ENCODE measurements at regions not wholly inside any gene's neighbourhood (a gene's known extent, or its start where the extent isn't known, plus 50 kb on each side); places are given as distances from the start of the nearest gene placed in this dataset.
A peak's percentile ranks its signal among the peaks of the same experiment; 100 is the strongest.
"Not testable (repeated sequence)": the region's sequence is repeated elsewhere in the genome, so short reads cannot be mapped to it uniquely, and the experiment has no call there.

DNA sequence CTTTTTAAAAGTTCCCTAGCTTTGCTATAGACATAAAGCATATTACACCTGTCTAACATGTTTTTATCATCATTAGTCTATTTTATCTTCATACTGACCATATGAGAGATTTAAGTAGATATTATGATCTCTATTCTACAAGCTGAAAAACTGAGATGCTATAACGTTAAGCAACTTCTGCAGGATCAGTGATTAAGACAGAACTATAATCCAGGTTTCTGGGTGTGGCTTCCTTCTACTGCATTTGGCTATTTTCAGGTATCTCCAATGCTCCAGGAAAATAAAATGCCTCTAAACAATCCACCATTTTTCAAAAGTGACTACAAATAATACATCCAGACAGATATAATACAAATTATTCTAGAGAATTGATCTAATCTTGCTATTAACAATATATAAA is 53.4 kb downstream of the RGS2 start:
- no peak for DNase-seq (ENCODE audit: low read depth in 2 of 2)

DNA sequence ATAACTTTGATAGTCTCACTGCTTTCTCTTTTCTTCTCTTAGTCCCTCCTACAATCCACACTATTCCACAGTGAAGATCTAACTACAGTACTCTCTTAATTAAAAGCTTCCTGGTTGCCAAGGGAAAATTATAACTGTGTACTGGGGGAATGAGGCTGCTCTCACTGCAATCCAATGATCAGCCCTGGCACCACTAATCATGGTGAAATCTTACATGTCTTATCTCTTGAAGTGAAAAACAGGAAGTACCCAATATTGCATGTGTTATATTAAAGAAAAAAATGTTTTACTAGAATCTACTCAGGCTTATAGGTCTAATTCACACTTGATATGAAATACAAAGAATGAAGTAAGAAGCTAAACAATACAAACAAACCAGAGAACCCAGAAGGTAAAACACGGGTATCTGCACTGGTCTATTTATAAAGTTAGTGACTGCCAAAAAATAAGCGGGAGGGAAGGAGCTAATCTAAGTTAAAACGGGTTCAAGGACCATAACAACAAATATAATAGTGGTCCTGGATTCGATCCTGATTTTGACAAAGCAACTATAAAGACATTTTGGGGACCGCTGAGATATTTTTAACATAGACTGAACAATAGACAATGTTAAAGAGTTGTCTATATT is 57.5 kb downstream of the RGS2 start:
- no peak for DNase-seq (ENCODE audit: low read depth in 2 of 2)

DNA sequence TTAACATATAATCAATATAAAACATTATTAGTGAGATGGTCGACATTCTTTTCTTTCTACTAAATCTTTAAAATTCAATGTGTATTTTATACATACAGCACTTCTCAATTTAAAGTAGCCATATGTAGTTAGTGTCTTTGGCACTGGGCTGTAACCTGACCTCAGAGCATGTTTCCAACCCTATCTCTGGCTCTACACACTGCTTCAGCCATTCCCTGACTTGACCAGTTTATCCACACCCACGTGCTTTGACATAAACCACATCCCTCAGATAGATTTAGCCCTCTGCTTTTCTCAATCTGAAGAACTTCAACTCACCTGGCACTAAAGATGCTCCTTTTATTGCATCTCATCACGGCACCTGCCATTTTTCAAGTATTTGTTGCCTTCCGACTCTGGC is 58.3 kb downstream of the RGS2 start:
- no peak for DNase-seq (ENCODE audit: low read depth in 2 of 2)

DNA sequence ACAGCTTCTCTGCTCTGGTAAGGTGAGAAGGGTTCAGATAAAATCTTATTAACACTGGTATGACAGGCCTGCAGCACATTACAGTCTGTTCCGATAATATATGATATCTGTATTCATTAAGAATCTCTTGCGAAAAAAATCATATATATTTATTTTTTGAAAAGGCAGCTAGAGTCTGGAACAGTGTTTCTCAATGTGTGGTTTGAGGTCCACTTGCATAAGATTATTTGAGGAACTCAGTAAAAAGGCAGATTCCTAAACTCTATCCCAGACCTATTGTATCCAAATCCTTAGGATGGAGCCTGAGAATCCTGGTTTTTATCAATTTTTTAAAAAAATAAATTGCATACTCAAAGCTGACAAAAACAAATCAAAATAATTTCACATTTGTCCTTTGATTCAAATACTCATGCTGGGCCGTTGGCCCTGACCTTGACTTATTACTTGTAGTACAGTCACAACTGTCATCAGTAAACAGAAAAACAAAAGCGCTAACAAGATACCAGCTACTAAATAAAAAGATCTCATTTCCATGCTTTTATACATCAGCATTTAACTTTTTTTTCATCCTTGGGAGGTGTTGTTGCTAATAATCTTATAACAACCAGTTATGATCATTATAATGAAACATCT is 60.6 kb downstream of the RGS2 start:
- DNase-seq (ENCODE audit: low read depth in 2 of 2), result no peak

DNA sequence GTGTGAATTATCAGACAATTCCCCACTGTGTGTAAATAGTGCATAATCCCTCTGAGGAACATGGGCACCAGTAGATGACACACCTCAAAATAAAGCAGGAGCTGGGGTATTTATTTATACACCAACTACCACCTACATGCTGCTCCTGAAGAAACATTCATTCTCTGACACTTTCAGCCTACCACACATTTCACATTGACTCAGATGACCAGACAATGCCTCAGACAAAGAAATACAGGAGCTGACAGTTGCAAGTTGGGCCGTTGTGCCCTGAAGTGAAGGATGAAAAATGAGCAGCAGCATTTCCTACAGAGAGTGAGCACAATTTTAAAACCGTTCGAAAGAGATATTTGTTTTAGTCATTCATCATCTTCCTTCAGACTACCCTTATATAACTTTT is 63.2 kb downstream of the RGS2 start:
- DNase-seq (ENCODE audit: low read depth in 2 of 2), result no peak

DNA sequence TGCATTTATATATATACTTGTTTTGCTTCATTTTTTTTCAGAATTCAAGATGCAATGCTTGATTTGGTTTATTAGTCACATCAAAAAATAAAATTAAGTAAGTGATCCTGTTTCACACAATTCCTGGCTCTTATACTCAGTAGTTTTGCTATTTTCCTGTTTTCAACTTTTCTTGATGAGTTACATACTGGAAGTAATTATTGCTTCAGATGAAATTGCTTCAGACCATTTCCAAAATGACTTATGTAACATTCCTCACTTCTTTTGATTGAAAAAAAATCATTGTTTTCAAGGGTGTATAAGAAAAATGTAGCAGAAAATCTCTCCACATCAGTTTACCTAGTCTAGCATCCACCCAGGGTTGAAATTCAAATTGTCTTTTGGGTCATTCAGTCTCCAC is 65.0 kb downstream of the RGS2 start:
- no peak for DNase-seq (ENCODE audit: low read depth in 2 of 2)

DNA sequence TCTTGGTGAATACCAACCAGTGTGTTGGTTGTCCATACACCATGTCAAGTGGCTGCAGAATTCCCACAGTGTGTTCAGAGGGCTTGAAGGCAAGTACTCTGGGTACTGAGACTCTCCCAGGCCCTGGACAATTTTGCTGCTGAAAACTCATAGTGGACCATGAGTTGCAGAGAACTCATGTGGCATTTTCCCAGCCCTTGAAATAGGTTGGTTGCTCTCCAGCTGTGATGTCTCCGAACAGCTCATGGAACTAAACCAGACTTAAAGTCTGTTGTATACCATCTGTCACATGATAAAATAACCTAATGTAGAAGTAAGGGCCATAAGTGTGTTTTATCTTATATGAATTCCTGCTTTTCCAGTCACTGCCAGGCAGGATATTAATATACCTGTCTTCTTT is 67.8 kb downstream of the RGS2 start:
- DNase-seq (ENCODE audit: low read depth in 2 of 2), result no peak

DNA sequence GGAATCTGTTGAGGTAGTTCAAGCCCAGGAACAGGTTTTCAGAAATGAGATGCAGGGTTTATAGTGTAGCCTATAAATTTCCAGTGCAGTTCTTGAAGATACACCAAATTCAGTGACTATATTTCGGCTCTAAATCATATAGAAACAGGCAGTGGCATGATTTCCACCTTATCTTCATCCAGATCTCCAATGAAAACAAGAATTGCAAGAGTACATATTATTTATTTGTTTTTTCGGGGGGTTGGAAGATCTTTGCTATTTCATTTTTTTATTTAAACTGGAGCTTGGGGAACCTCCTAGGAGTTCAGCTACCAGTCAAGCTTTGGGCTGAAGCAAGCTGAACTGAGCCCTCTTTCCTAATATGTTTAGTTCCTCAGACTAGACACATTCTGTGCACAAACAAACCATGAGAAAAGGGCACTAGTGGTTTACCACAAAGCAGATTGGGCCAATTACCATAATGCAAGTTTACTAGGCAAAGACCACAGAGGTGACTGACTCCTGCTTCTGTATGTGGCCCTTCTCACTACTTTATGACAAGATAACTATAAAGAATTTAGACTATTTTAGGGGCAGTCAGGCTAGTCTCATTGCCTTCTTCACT is 68.5 kb downstream of the RGS2 start:
- DNase-seq (ENCODE audit: low read depth in 2 of 2), result no peak

DNA sequence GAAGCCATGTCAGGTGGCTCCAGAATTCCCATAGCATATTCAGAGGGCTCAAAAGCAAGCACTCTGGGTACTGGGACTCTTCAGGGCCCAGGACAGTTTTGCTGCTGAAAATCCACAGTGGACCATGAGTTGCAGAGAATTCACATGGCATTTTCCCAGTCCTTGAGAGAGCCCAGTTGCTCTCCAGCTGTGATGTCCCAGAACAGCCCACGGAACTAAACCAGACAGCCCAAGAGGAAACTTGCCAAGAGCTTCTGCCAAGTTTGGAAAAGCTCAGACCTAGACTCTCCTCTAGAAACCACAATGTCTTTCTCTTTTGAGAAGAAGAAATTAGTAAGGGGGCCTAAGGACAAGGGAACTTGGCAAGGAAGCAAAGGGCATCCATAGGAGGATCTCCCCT is 69.4 kb downstream of the RGS2 start:
- no peak for DNase-seq (ENCODE audit: low read depth in 2 of 2)

DNA sequence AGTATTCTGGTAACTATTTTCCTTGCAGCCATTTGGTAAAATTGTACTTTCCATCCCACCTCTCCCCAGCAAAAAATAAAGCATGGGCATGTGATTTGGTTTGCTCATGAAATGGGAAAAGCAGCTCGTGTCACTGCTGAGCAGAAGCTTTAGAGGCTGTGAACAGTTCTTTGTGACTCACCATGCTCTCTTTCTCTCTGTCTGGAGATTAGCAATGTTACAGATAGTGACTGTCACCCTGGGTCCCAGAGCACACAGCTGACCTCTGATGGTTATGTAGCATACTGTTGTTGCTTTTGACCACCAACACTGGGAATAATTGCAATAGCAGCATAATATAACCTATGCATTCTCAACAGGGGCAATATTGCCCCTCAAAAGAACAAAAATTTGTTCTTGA is 70.6 kb downstream of the RGS2 start:
- no peak for DNase-seq (ENCODE audit: low read depth in 2 of 2)

DNA sequence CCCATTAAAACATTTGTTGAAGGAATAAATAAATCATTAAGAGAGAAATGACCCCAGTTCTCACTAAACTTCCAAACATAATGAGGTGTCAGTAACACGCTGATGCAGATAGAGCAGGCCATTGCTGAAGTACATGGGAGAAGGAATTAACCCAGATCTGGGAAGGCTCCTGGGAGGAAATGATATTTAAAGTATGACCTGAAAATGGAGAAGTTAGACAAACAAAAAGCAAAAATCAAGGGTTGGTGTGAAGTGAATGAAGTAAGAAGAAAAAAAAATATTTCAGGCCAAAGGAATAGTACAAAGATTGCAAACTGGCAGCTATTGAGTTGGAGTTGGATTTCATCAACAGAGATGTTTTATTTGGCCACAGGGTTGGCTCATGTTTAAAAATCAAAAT is 71.4 kb downstream of the RGS2 start:
- DNase-seq (ENCODE audit: low read depth in 2 of 2), result no peak

DNA sequence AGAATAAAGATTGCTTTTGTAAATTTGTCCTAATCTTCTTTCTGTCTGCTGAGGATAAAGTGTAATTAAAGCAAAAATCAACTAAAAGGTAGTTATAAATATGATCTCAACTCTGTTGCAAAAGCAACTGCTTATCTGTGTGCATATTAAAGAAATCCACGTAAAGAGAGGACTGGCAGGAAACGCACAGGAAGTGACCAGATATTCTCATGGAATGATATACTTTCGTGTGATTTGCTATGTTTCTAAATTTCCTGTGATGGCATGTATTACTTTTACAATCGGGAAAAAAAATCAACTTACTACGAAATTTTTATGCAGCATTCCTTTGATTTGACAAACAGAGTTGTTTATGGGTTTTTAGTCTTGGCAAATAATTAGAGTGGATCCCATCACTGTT is 75.4 kb downstream of the RGS2 start:
- no peak for DNase-seq (ENCODE audit: low read depth in 2 of 2)

DNA sequence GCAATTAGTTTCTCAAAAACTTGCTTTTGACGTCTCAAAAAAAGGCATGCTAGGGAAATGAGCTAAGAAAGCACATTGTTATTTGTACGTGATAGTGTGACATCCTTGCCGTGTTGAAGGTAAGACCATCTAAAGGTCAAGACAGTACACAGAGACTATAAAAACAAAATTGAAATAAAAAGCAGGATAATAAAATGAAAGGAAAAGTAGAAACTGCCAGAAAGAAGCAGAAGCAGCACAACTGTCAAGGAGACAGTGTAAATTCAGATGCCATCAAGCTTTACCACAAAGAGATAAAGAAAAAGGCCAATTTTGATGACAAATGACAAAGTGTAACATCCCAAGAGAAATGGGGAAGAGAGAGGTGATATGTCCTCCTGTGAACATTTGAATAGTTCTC is 76.5 kb downstream of the RGS2 start:
- not testable (repeated sequence) for DNase-seq (ENCODE audit: low read depth in 2 of 2)

DNA sequence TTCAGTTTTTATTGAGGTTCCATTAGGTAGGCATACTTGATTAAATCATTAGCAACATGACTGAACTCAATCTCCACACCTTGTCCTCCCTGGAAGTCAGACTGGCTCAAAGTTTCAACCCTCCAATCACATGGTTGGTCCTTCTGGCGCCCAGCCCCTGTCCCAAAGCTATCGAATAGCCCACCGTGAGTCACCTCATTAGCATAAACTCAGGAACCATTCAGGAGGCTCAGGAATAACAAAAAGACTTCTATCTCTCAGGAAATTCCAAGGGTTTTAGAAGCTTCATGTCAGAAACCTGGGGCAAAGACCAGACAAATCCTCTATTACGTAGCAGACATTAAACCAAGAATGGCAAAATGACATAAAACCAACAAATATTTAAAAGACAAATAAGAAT is 78.6 kb downstream of the RGS2 start:
- no peak for DNase-seq (ENCODE audit: low read depth in 2 of 2)

DNA sequence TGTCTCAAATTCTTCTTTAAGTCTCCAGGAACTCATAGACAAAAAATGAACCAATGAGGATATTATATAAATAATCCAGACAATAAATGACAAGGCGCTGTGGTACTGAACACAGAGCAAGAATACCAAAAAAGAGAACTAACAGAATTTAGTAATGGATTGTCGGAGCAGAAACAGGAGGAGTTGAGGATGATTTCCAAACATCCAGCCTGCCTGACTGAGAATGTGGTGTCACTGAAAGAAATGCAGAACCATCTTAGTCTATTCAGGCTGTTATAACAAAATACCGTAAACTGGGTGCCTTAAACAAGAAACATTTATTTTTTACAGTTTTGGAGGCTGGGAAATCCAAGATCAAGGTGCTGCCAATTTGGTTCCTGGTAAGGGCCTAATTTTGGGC is 79.7 kb downstream of the RGS2 start:
- no peak for DNase-seq (ENCODE audit: low read depth in 2 of 2)

DNA sequence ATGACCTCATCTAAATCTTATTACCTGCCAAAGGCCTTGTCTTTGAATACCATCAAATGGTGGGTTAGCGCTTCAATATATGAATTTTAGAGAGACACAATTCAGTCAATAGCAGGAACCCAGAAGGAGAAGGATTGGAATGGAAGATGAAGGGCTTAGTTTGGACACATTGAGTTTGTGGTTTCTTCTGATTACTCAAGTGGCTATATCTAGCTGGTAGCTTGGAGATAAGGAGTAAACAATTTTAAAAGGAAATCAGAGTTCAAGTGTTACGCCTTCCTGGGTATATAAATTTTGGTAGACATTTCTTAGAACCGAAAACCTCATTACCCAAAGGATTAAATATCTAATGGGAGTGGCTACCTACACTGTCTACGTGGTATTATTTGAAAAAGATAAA is 80.2 kb downstream of the RGS2 start:
- DNase-seq (ENCODE audit: low read depth in 2 of 2), result no peak

DNA sequence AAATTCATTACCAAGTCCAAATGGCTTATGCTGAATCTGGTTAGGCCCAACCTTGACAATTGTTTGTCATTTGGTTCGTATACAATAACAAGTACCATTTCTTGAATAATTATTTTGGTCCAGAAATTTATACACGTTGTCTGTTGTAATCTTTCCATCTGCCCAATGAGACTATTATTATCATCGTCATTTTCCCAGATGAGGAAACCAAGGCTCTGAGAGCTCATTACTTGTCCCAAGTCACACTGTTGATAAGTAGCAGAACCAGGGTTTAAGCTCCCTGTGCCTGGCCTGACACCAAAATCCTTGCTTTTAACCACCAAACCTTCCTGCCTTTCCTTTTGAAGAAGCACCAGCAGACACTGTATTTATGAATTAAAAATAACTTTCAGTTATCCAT is 81.3 kb downstream of the RGS2 start:
- no peak for DNase-seq (ENCODE audit: low read depth in 2 of 2)

DNA sequence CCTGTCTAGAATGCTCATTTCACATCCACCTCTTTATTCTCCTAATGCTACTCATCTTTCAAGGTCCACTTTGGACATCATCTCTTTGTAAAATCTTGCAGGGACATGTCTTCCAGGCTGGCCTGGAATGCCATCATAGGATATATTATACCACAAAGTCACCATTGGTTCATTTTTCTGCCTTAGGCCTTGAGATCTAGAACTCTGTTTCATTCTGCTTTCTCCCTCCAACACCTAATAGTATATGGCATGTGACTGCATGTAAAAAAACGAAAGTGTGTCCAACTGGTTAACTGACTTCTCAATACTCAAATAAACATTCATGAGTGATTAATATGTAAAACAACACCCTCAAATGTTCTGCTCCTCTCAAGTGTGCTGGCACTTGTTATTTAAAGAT is 84.1 kb downstream of the RGS2 start:
- DNase-seq (ENCODE audit: low read depth in 2 of 2), result no peak

DNA sequence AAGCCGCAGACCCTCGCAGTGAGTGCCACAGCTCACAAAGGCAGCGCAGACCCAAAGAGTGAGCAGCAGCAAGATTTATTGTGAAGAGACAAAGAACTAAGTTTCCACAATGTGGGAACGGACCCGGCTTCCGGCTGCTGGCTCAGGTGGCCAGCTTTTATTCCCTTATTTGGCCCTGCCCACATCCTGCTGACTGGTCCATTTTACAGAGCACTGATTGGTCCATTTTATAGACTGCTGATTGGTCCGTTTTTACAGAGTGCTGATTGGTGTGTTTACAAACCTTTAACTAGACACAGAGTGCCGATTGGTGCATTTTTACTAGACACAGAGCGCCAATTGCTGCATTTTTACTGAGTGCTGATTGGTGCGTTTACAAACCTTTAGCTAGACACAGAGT is 86.6 kb downstream of the RGS2 start:
- not testable (repeated sequence) for DNase-seq (ENCODE audit: low read depth in 2 of 2)

DNA sequence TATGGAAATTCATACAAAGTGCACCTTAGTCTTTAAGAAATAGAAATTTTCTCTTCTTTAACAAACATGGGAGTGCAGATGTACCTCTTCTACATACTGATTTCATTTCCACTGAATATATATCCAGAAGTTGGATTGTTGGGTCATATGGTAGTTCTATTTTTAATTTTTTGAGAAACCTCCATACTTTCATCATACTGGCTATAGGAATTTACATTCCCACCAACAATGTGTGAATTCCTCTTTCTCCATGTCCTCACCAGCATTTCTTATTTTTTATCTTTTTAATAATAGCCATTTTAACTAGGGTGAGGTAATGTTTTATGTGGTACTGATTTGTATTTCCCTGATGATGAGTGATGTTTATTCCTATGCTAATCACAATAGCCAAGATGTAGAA is 87.5 kb downstream of the RGS2 start:
- DNase-seq (ENCODE audit: low read depth in 2 of 2), result no peak

DNA sequence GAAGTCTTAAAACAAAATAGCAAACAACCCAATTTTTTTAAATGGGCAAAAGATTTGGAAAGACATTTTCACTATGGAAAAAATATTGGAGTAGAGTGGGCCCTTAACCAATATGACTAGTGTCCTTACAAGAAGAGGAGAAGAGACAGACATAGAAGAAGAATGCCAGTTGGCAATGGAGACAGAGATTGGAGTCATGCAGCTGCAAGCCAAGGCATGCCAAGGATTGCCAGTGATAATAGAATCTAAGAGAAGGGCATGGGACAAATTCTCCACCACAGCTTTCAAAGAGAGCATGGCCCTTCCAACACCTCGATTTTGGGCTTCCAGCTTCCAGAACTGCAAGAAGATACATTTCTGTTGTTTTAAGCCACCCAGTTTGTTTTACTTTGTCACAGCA is 92.7 kb downstream of the RGS2 start:
- DNase-seq (ENCODE audit: low read depth in 2 of 2), result no peak

DNA sequence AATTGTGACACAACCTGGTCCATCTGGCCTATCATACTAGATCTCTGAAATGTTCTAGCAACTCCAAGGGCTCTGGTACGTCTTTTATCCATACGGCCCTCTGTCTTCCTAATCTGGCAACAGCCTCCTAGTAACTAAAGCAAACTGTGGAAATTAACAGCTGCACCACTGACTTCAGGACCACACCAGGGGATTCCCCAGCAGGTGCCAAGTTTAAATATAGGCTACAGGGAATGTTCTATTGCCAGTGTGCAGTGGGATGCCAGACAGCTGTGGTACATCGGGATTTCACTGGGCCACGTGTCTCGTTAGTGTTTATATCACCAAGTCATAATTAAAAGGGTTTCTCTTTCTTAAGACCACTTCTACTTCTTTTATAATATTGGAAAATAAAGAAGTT is 94.3 kb downstream of the RGS2 start:
- no peak for DNase-seq (ENCODE audit: low read depth in 2 of 2)

DNA sequence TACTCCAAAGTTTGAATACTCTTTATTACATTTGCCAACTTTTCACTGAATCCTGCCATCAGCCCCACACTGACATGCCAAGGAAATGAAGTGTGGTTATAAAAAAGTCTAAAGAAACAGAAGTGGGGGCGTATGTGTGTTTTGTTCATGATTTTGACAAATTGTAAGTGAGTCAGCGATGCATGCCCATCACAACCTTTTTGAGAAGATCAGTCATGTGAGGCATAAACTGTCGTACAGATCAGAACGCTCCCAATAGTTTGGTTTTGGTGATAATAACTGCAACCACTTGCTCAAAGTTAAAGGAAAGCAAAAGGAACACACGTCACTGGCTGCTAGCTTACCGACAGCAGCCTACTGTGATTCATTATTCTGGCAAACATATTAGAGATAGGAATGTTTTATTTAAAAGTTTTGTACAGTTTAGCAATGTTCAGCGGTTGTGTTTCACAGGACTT is 95.6 kb downstream of the RGS2 start:
- peak; percentile 51 to 60 for DNase-seq (ENCODE audit: low read depth in 2 of 2)

DNA sequence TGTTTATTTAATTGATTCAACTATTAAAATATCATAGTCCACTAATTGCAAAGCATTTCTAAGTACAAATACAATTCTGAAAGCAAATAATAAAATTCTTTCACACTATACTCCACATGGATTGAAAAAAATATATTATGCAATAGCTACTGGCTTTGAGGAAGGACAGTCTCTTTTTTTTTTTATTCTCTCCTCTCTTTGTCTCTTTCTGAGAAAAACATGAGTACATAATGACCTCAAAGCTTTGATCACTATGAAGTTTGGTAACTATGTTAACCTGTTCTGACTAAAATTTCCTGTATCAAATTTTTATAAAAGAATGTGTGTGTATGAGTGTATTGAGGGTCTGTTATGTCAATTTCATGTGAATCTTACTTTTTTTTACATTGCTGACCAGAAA is 96.2 kb downstream of the RGS2 start:
- no peak for DNase-seq (ENCODE audit: low read depth in 2 of 2)
